Stimulated activated CD8-positive, alpha-beta memory T cell treated with anti-CD3 and anti-CD28 coated beads, Interleukin-12 subunit alpha, Interleukin-12 subunit beta, amount 100 ng/mL, for 1 hour (primary cell): ENCODE measurements at regions not wholly inside any gene's neighbourhood (a gene's known extent, or its start where the extent isn't known, plus 50 kb on each side); places are given as distances from the start of the nearest gene placed in this dataset.

Experiments
- DNase-seq: peaks from one replicate; pipeline ENCODE4 v3.0.0-alpha.2; 2020; ENCODE audit warnings: low read depth

- no peak for DNase-seq
These were observed 734.1 kb upstream of the WWC1 start for GRCh38 chr5:167557359-167557758.

GRCh38 chr5:167561796-167562195 is 729.6 kb upstream of the WWC1 start:
- no peak for DNase-seq

GRCh38 chr5:167564275-167564674 is 727.2 kb upstream of the WWC1 start:
- DNase-seq: no peak

- DNase-seq: no peak
These were observed 726.1 kb upstream of the WWC1 start for GRCh38 chr5:167565189-167565954.

GRCh38 chr5:167570431-167570830 is 721.0 kb upstream of the WWC1 start:
- DNase-seq: no peak

- no peak for DNase-seq
These were observed 719.6 kb upstream of the WWC1 start for GRCh38 chr5:167571824-167572223.

GRCh38 chr5:167573370-167574127 is 717.9 kb upstream of the WWC1 start:
- DNase-seq: no peak

GRCh38 chr5:167574464-167574863 is 717.0 kb upstream of the WWC1 start:
- no peak for DNase-seq

- no peak for DNase-seq
These were observed 716.1 kb upstream of the WWC1 start for GRCh38 chr5:167575330-167575729.

- DNase-seq: no peak
These were observed 715.3 kb upstream of the WWC1 start for GRCh38 chr5:167576126-167576525.

GRCh38 chr5:167576897-167577296 is 714.5 kb upstream of the WWC1 start:
- DNase-seq: no peak

- DNase-seq: no peak
These were observed 713.8 kb upstream of the WWC1 start for GRCh38 chr5:167577616-167578015.

GRCh38 chr5:167578977-167579692 is 712.3 kb upstream of the WWC1 start:
- DNase-seq: no peak

- DNase-seq: no peak
These were observed 711.8 kb upstream of the WWC1 start for GRCh38 chr5:167579693-167580055.

- DNase-seq: no peak
These were observed 710.8 kb upstream of the WWC1 start for GRCh38 chr5:167580608-167581007.

GRCh38 chr5:167582283-167582682 is 709.2 kb upstream of the WWC1 start:
- no peak for DNase-seq

- no peak for DNase-seq
These were observed 708.6 kb upstream of the WWC1 start for GRCh38 chr5:167582886-167583285.

GRCh38 chr5:167585184-167585583 is 706.3 kb upstream of the WWC1 start:
- DNase-seq: no peak

- no peak for DNase-seq
These were observed 703.5 kb upstream of the WWC1 start for GRCh38 chr5:167587772-167588437.

GRCh38 chr5:167592114-167592513 is 699.3 kb upstream of the WWC1 start:
- no peak for DNase-seq

GRCh38 chr5:167593329-167594060 is 698.0 kb upstream of the WWC1 start:
- no peak for DNase-seq

- DNase-seq: no peak
These were observed 697.4 kb upstream of the WWC1 start for GRCh38 chr5:167594061-167594435.
